T1000 (cell line): ENCODE measurements at regions not wholly inside any gene's neighbourhood (a gene's known extent, or its start where the extent isn't known, plus 50 kb on each side); places are given as distances from the start of the nearest gene placed in this dataset.
"Not testable (repeated sequence)": the region's sequence is repeated elsewhere in the genome, so short reads cannot be mapped to it uniquely, and the experiment has no call there.

ENCODE experiments used
- DNase-seq: peaks from one replicate; lab custom pipeline; 2025; ENCODE audit warnings: mixed read lengths; lab: John Stamatoyannopoulos, UW

GRCh38 chr16:35749253-35750141 is 2290.1 kb downstream of the TP53TG3F start:
- no peak for DNase-seq

- DNase-seq = no peak
Observed at GRCh38 chr16:35750157-35750689, 2290.8 kb downstream of the TP53TG3F start.

GRCh38 chr16:35750701-35751104 is 2291.3 kb downstream of the TP53TG3F start:
- DNase-seq = no peak

GRCh38 chr16:35751191-35751941 is 2292.0 kb downstream of the TP53TG3F start:
- no peak for DNase-seq

GRCh38 chr16:35752012-35752772 is 2292.8 kb downstream of the TP53TG3F start:
- no peak for DNase-seq

- DNase-seq = no peak
Observed at GRCh38 chr16:35752773-35753558, 2293.6 kb downstream of the TP53TG3F start.

GRCh38 chr16:35753559-35754390 is 2294.4 kb downstream of the TP53TG3F start:
- DNase-seq = no peak

GRCh38 chr16:35754391-35755369 is 2295.3 kb downstream of the TP53TG3F start:
- no peak for DNase-seq

- DNase-seq = no peak
Observed at GRCh38 chr16:35788381-35788780, 2329.0 kb downstream of the TP53TG3F start.

- no peak for DNase-seq
Observed at GRCh38 chr16:35792516-35793285, 2333.3 kb downstream of the TP53TG3F start.

- DNase-seq = no peak
Observed at GRCh38 chr16:35793601-35794000, 2334.2 kb downstream of the TP53TG3F start.

GRCh38 chr16:35794896-35795295 is 2335.5 kb downstream of the TP53TG3F start:
- DNase-seq = no peak

GRCh38 chr16:35795361-35796029 is 2336.1 kb downstream of the TP53TG3F start:
- DNase-seq = no peak

GRCh38 chr16:35797811-35798210 is 2338.4 kb downstream of the TP53TG3F start:
- DNase-seq = no peak

- no peak for DNase-seq
Observed at GRCh38 chr16:35798885-35799426, 2339.5 kb downstream of the TP53TG3F start.

- DNase-seq = not testable (repeated sequence)
Observed at GRCh38 chr16:35804465-35804864, 2345.1 kb downstream of the TP53TG3F start.

GRCh38 chr16:35823342-35823741 is 2363.9 kb downstream of the TP53TG3F start:
- no peak for DNase-seq
